Smooth muscle cell (in vitro differentiated cells): ENCODE measurements at regions not wholly inside any gene's neighbourhood (a gene's known extent, or its start where the extent isn't known, plus 50 kb on each side); places are given as distances from the start of the nearest gene placed in this dataset. TPM values are rescaled to one million over a fixed set of nuclear protein-coding genes. Genes with fewer than 3 reads are reported as not detected.

ENCODE experiments used
- DNase-seq: peaks from one replicate; lab custom pipeline; 2025; ENCODE audit not compliant: unreplicated experiment; lab: John Stamatoyannopoulos, UW
- H2AFZ ChIP-seq: fragments of 200-600 bp; sonication (generic); 2 replicates; pipeline ENCODE4 v1.6.0; 2016; ENCODE audit warnings: antibody characterized with exemption, low read depth, mild to moderate bottlenecking
- H3F3A ChIP-seq: fragments of 200-600 bp; sonication (generic); 2 replicates; pipeline ENCODE4 v1.6.0; 2017; ENCODE audit warnings: antibody characterized with exemption, low read depth
- H3K27ac ChIP-seq: fragments of 200-600 bp; sonication (generic); 2 replicates; pipeline ENCODE4 v1.5.1; 2016; ENCODE audit warnings: low read depth, mild to moderate bottlenecking
- H3K27me3 ChIP-seq: fragments of 200-600 bp; sonication (generic); 2 replicates; pipeline ENCODE4 v1.6.1; 2016; ENCODE audit warnings: low read depth, mild to moderate bottlenecking
- H3K36me3 ChIP-seq: fragments of 200-600 bp; sonication (generic); 2 replicates; pipeline ENCODE4 v1.5.1; 2016; ENCODE audit warnings: low read depth
- H3K4me1 ChIP-seq: fragments of 200-600 bp; sonication (generic); 2 replicates; pipeline ENCODE4 v1.5.1; 2016; ENCODE audit warnings: low read depth
- H3K4me2 ChIP-seq: fragments of 200-600 bp; sonication (generic); 2 replicates; pipeline ENCODE4 v1.6.0; 2016; ENCODE audit warnings: mild to moderate bottlenecking
- H3K4me3 ChIP-seq: fragments of 200-600 bp; sonication (generic); 2 replicates; pipeline ENCODE4 v1.5.1; 2016; ENCODE audit warnings: mild to moderate bottlenecking
- H3K79me2 ChIP-seq: fragments of 200-600 bp; sonication (generic); 2 replicates; pipeline ENCODE4 v1.6.0; 2016; ENCODE audit warnings: low read depth, mild to moderate bottlenecking
- H3K9ac ChIP-seq: fragments of 200-600 bp; sonication (generic); 2 replicates; pipeline ENCODE4 v1.6.0; 2016; ENCODE audit warnings: low read depth
- H3K9me3 ChIP-seq: fragments of 200-600 bp; sonication (generic); replicated peaks from 2 replicates; pipeline ENCODE4 v1.5.1; 2016; ENCODE audit warnings: low read depth
- H4K20me1 ChIP-seq: fragments of 200-600 bp; sonication (generic); 2 replicates; pipeline ENCODE4 v1.6.0; 2016; ENCODE audit warnings: low read depth
- CTCF ChIP-seq: fragments of 200-600 bp; sonication (generic); IDR thresholded peaks from 2 replicates; pipeline ENCODE4 v1.5.1; 2017; ENCODE audit warnings: borderline replicate concordance, mild to moderate bottlenecking, antibody characterized with exemption; ENCODE audit not compliant: insufficient read depth, poor library complexity, severe bottlenecking
- WGBS: methylation state at CpG from one replicate; pipeline ENCODE4 v1.1.7; 2016; ENCODE audit warnings: low lambda C conversion rate; 5-methylcytosine and 5-hydroxymethylcytosine counted together
- small RNA-seq: library from RNA; depleted of rRNA; stranded (forward); fragments of <200 nt; gene quantifications from one replicate; pipeline ENCODE3, GENCODE V24; 2014

- no peak overlapping the region for H3K4me2 ChIP-seq
- H3K9me3 ChIP-seq: no peaks in the 10 kb centered on the region
- H3K27ac ChIP-seq: no peak overlapping the region
- peaks cover 14% of the 10 kb centered on the region for H3F3A ChIP-seq
- no peaks in the 10 kb centered on the region for H3K36me3 ChIP-seq
- no peak overlapping the region for H3K9ac ChIP-seq
- no peaks in the 10 kb centered on the region for H4K20me1 ChIP-seq
- DNase-seq: no peak
- H3K4me3 ChIP-seq: no peak overlapping the region
- 18% methylated on average over 1 of the region's 1 CpG for WGBS
- no peaks in the 10 kb centered on the region for H3K4me1 ChIP-seq
- H3K27me3 ChIP-seq: no peaks in the 10 kb centered on the region
- H2AFZ ChIP-seq: no peak overlapping the region
- no peak for TF ChIP-seq CTCF
- H3K79me2 ChIP-seq: no peaks in the 10 kb centered on the region
Measured at GRCh38 chr3:111482574-111482973, 59.4 kb upstream of the CD96 start.

- TF ChIP-seq CTCF: no peak
- WGBS: 80% methylated on average over 1 of the region's 1 CpG
- DNase-seq: no peak
- Histone ChIP-seq H3K9me3 (no peaks in the 10 kb centered on the region), H3K4me3 (no peak overlapping the region), H3K27me3 (no peaks in the 10 kb centered on the region), H3K27ac (peak overlapping the region; percentile 62), H4K20me1 (no peaks in the 10 kb centered on the region), H3F3A (peaks cover 14% of the 10 kb centered on the region), H3K4me2 (peak overlapping the region; percentile 63), H3K79me2 (no peaks in the 10 kb centered on the region), H3K9ac (peak overlapping the region; percentile 29), H2AFZ (peak overlapping the region; percentile 62), H3K36me3 (no peaks in the 10 kb centered on the region), H3K4me1 (no peaks in the 10 kb centered on the region)
Measured at GRCh38 chr3:111485086-111485485, 56.9 kb upstream of the CD96 start.

Small RNA genes lying in the stretch of these regions (small RNA-seq; reads per million reads assigned to genes)
- not detected for gene ATP6V0CP2
